ENCODE measurements at regions not wholly inside any gene's neighbourhood (a gene's known extent, or its start where the extent isn't known, plus 50 kb on each side); places are given as distances from the start of the nearest gene placed in this dataset.
"Not testable (repeated sequence)": the region's sequence is repeated elsewhere in the genome, so short reads cannot be mapped to it uniquely, and the experiment has no call there.

- no peak overlapping the region for H3K4me3 ChIP-seq
- no peak overlapping the region for H3K27ac ChIP-seq
- no peak for TF ChIP-seq CTCF (IDR thresholded peaks at IDR 0.05)
- no peak for DNase-seq (ENCODE audit: low spot score)
These were observed 349.7 kb upstream of the TMEFF2 start for GRCh38 chr2:192544371-192544955.

GRCh38 chr2:192542148-192543066 is 347.7 kb upstream of the TMEFF2 start:
- not testable (repeated sequence) for DNase-seq (ENCODE audit: low spot score); H3K27ac ChIP-seq; H3K4me3 ChIP-seq

- no peak overlapping the region for H3K4me3 ChIP-seq
- DNase-seq (ENCODE audit: low spot score), result no peak
- TF ChIP-seq CTCF (IDR thresholded peaks at IDR 0.05), result no peak
- no peak overlapping the region for H3K27ac ChIP-seq
These were observed 344.6 kb upstream of the TMEFF2 start for GRCh38 chr2:192539306-192539705.

GRCh38 chr2:192536922-192537624 is 342.3 kb upstream of the TMEFF2 start:
- no peak for TF ChIP-seq CTCF (IDR thresholded peaks at IDR 0.05)
- no peak for DNase-seq (ENCODE audit: low spot score)
- H3K27ac ChIP-seq, result no peak overlapping the region
- no peak overlapping the region for H3K4me3 ChIP-seq

GRCh38 chr2:192535956-192536921 is 341.5 kb upstream of the TMEFF2 start:
- Histone ChIP-seq H3K27ac (no peak overlapping the region), H3K4me3 (no peak overlapping the region)
- TF ChIP-seq CTCF (IDR thresholded peaks at IDR 0.05), result no peak
- no peak for DNase-seq (ENCODE audit: low spot score)

GRCh38 chr2:192534072-192534471 is 339.3 kb upstream of the TMEFF2 start:
- no peak overlapping the region for H3K27ac ChIP-seq
- DNase-seq (ENCODE audit: low spot score), result no peak
- no peak overlapping the region for H3K4me3 ChIP-seq
- no peak for TF ChIP-seq CTCF (IDR thresholded peaks at IDR 0.05)

- H3K27ac ChIP-seq; DNase-seq (ENCODE audit: low spot score); H3K4me3 ChIP-seq: not testable (repeated sequence)
These were observed 330.0 kb upstream of the TMEFF2 start for GRCh38 chr2:192524642-192525251.

- DNase-seq (ENCODE audit: low spot score); H3K27ac ChIP-seq: not testable (repeated sequence)
These were observed 329.5 kb upstream of the TMEFF2 start for GRCh38 chr2:192524214-192524613.

More at GRCh38 chr2:192524214-192524613, 329.5 kb upstream of the TMEFF2 start:
- H3K4me3 ChIP-seq, result not testable (repeated sequence)
